ENCODE measurements at regions not wholly inside any gene's neighbourhood (a gene's known extent, or its start where the extent isn't known, plus 50 kb on each side); places are given as distances from the start of the nearest gene placed in this dataset.
A peak's percentile ranks its signal among the peaks of the same experiment; 100 is the strongest.
"Not testable (repeated sequence)": the region's sequence is repeated elsewhere in the genome, so short reads cannot be mapped to it uniquely, and the experiment has no call there.

DNA sequence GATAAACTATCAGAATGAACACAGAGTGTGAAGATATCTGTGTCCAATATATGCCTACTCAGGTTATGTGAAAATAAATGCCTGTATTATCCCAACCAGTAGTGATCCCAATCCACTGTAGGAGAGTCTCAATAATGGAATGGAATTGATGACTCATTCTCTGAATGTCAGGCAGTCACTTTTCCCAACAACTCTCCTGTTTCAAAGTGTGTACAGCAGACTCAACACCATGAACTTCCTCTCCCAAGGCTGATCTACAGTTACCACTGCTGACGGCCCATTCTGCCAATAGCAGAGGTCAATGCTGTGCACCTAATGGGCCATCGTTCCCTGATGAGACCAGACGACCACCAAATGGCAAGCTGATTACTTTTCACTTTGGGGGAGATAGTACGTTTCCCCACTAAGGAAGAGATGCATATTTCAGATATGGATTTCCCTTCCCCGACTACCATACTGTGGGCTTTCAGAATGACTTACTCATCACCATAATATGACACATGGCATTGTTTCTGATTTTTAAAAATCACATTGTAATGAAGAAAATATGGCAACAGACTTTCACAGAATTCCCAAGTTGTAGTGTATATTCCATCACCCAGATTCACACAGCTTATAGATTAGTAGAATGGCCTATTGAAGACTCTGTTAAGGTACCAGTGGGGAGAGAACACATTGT is 601.7 kb upstream of the VRK2 start:
- no peak for DNase-seq

DNA sequence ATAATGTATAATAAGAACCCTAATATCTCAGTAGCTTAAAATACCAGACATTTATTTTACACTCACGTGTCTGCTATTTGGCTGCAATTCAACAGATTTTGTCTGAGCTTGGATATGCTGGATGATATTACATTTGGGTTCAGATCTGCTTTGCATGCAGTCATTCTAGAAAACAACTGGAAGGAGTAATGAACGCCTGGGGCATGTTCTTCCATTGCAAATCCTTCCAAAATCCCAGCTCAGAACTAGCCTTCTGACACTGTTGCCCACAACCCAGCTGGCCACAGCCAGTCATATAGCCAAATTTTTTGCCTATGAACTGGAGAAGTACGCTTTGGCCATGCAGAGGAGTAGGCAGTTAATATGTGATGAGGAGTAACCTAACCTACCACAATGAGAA is 597.8 kb upstream of the VRK2 start:
- no peak for DNase-seq

DNA sequence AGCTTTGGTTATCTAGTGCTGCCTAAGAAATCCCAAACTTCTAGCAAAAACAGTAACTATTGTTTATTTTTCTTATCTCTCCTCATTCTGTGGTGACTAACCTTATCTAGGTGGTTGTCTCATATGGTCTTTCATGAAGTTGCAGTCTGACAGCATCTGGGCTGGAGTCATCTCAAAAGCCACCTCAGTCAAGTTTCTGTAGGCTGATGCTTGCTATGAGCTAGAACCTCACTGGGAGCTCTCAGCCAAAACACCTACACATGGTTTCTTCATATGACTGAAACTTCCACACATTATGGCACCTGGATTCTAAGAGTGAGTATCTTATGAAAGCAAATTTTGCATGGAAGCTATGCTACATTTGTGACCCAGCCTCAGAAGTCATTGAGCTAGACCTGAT is 596.4 kb upstream of the VRK2 start:
- DNase-seq: no peak

DNA sequence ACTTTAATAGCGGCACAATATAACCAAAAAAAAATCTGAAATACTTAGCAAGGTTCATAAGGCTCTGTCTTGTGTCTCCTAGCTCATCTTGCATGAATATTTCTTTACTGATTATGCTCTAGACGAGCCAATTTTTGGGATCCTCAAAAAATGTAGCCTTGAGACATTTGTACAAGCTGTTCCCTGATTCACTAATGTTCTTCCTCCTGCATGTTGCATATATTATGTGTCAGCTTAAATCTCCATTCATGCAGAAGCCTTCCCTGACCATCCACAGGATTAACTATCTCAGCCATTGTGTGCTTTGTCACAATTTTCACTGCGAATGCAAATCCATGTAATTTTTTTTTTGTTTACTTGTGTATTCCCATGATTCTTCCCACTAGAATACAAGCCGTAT is 594.0 kb upstream of the VRK2 start:
- DNase-seq: no peak

DNA sequence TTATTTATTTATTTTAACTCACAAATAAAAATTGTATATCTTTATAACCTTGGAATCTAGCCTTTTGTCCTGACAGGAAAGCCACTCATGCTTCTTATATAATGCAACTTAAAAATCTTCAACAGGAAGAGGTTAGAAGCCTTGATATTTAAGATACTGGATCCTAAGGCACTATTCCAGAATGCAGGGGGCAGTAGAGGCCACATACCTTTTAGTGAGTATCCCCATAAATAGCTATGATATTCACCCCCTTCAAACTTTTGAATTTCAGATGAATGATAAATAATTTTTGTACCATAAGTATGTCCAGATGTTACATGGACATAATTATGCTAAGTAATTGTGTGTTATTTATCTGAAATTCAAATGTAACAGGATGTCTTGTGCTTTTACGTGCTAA is 592.7 kb upstream of the VRK2 start:
- no peak for DNase-seq

DNA sequence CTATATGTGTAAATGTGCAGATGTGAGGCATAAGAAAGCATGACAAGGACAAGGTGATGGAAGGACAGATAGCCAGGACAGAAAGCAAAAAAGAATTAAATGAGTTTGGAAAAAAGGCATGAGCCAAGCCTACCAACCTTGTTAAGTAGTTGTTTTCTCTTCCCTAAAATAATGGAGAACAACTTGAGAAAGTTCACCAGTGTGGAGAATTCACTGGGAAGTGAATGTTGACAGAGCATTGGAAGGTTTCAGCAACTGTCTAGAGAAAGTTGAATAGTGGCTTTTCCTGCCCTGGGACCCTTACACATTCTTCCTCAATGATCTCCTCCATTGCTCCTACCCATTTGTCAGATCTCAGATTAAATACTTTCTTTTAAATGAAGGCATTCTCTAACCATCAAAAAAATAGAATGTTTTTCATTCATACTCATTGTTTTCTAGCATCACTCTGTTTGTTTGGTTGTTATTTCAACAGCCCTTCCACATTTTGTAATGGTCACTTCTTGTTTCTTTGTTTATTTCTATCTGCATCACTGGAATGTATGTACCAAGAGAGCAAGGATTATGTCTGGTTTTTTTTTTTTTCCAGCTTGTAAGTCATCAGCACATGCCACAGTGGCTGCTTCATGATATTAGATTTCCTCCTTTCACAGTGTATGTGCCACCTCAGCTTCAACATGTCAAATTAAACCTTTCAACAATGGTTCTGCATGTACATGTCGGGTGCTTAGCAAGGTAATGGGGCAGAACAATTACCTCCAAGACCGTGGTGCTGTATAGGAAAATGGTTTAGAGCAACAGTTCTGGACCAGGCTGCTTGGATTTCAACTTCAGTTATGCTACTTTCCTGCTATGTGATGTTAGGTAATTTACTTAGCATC is 586.0 kb upstream of the VRK2 start:
- DNase-seq: no peak

DNA sequence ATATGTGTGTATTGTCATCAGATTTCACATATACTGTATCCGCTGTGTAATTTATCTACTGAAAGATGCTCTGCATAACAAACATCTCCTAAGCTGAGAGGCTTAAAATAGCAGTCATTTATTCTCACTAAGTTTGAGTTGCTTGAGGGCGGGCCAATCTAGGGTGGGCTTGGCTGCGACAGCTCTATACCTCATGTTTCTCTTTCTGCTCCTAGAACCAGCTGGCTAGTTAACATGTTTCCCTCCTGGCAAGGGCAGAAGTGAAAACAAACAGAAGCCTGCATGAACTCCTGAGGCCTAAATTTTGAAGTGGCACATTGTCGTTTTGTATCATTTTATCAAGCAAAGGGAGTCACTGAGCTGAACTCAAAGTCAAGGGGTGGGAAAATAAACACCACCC is 585.0 kb upstream of the VRK2 start:
- no peak for DNase-seq

DNA sequence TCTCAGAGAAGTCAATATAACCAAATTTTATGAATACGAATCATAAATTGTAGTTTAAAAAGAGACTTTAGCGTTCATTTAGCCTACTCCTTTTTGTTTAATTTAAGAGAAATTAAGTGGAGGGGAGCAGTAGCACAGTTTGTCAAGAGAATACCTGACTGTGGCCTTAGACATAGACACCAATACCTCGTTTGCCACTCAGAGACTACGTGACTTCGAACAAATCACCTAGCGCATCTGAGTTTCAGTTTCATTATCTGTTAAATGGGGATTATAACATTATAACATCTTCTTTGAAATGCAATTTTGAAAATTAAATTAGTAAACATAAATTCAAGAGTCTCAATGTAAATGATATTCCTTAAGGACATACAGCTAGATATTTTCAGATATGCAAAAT is 581.5 kb upstream of the VRK2 start:
- no peak for DNase-seq

DNA sequence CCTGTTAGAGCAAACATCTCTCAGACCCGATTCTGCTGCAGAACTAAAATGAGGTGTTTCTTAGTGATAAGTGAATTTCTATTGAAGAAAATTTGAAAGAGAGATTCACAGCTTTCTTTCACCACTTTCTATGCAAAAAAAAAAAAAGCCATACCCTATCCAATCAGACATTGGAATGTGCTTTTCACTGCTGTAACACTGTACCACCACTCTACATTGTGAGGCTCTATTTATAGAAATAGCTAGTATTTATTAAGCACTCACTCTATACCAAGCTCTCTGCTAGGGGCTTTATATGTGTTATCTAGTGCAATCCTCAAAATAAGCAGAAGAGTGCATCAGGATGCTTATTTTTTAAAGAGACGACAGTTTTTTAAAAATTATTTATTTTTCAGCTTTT is 580.6 kb upstream of the VRK2 start:
- no peak for DNase-seq

DNA sequence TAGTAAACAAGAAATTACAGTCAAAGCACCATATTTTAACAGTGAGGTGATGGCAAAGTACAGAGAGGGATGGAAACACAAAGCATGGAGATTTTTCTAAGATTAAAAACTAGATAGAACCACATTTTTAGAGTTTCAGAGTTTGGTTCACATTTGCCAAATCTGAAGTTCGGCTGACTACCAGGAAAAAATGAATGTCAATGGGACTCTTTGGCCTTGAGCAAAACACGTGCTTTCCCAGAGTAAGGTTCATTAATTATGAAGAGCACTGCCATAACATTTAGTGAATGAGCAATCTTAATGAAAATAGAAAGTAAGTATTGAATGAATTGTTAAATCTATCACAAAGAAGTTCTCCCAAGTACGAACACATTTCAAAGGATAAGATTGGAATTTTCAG is 571.2 kb upstream of the VRK2 start:
- DNase-seq: no peak

DNA sequence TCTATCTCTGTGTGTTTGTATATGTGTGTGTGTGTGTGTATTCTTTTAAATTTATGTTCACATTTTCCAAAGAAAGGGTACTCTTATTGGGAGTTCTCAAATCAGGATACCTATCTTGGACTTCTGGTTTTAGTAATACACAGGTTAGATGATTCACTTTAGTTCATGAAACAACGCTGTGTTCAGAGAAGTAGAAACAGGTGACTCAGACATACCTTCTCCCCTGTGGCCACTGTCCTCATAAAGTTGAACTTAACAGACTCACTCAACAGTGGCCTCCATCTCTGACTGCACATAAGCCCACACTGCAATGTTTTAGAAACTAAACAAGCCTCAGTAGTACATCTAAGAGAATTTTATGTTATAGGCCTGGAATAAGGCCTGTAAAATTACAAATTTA is 566.6 kb upstream of the VRK2 start:
- DNase-seq: no peak

DNA sequence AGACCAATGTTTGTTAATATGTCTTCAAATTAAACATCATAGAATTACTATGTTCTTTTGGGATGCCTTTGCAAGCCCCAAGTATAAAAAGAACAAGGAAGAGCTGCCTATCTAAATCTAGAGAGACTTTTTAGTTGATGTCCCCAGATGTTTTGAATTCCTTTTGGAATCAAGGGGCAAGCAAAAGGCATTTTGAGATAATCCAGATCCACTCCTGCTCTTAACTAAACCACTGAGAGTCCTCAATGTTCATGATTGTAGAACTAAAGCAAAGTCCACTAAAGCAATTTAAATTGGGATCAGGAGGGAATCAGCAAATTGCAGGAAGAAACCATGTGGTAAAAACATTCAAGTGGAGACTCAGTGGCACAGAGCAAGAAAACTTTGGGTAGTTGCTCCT is 558.5 kb upstream of the VRK2 start:
- no peak for DNase-seq

DNA sequence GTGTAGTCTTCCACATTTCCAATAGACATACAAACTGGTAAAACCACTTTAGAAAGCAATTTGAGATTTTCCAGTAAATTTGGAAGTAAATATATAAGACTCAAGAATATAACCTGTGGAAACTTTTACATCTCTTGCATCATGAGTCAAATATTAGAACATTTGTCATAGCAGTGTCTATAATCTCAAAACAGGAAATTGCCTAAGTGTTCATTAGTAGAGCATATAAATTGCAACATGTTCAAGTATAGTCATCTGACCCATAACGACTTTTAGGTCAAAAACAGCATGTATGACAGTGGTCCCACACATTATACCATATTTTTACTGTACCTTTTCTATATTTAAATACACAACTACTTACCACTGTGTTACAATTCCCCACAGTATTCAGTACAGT is 555.9 kb upstream of the VRK2 start:
- DNase-seq: no peak

DNA sequence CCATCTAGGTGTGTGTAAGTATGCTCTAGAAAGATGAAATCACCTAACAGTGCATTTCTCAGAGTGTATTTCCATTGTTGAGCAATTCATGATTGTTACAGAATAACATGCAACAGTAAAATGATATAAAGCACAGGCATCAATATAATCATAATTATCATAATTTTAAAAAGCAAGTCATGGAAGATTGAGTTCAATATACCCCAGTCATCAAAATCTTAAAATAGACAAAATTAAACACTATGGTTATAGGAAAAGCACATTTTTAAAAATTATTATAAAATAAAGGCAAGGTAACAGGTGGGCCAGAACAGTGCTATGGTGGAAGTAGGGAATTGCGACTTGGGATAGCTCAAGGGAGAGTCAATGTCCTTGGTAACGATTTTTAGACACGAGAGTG is 555.4 kb upstream of the VRK2 start:
- no peak for DNase-seq

DNA sequence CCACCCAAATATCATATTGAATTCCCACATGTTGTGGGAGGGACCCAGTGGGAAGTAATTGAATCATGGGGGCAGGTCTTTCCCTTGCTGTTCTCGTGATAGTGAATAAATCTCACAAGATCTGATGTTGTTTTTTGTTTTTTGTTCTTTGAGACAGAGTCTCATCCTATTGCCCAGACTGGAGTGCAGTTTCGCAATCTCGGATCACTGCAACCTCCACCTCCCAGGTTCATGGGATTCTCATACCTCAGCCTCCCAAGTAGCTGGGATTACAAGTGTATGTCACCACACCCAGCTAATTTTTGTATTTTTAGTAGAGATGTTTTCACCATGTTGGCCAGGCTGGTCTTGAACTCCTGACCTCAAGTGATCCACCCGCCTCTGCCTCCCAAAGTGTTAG is 552.6 kb upstream of the VRK2 start:
- not testable (repeated sequence) for DNase-seq

DNA sequence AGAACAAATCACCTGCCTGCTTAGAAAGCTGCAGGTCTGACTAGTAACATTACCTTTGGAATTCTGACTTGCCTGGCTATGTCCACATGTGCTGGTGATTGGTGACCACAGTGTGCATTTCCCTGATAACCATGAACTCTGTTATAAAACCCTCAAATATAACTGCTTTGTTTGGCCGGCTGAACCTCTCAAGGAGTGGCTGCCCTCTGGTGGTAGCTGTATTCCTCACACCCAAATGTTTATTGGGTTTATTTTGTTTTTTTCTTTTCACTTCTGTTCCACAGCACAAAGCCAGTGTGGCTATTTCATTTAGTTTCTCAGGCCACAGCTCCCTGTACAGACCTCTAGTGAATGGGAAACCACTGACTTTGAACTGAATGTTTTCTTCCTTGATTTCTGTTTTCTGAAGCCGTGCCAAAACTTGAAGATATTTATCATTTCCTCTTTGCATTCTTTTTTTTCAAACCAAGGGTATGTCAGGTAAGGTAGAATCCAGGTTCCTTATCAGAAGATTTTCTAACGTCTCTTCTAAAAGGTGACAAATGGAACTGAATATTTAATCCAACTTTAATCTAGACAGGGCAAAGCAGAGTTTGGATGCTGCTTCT is 549.0 kb upstream of the VRK2 start:
- peak; percentile 7 to 60 for DNase-seq

DNA sequence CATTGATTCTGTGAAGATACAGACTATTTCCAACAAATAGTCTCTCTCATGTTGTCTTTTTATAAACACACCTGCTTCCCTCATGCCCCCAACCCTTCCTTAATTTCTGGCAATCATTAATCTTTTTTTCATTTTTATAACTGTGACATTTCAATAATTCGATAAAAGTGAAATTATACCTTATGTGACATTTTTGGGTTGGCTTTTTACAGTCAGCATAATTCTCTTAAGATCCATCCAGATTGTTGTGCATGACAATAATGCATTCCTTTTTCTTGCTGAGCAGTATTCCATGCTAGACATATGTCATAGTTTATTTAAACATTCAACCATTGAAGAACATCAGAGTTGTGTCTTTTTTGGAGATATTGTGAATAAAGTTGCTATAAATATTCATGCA is 541.8 kb upstream of the VRK2 start:
- no peak for DNase-seq

DNA sequence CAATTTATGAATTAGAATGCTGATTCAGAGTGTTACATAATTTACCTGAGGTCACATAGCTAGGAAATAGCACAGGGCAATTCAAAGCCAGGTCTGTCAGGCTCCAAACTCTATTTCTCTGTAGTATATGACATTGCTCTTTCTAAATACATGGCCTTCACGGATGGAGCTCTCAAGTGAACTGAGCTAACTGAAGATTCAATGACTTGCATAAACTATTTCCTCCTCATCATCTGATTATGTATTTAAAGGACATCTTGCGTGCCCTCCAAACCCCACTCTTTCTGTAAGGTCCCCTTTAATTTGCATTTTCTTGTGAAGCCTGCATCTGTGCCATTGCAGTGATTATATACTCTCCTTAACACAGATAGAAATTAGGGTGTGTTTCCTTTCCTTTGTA is 537.4 kb upstream of the VRK2 start:
- DNase-seq: no peak

DNA sequence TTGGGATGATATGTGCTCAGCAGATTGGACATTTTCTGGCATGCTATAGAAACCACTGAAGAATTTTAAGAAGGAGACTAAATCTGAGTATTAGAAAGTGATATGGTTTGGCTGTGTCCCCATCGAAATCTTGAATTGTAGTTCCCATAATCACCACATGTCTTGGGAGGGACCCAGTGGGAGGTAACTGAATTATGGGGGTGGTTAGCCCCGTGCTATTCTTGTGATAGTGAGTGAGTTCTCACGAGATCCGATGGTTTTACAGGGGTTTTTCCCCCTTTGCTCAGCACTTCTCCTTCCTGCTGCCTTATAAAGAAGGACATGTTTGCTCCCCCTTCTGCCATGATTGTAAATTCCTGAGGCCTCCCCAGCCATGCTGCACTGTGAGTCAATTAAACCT is 535.9 kb upstream of the VRK2 start:
- DNase-seq: no peak

DNA sequence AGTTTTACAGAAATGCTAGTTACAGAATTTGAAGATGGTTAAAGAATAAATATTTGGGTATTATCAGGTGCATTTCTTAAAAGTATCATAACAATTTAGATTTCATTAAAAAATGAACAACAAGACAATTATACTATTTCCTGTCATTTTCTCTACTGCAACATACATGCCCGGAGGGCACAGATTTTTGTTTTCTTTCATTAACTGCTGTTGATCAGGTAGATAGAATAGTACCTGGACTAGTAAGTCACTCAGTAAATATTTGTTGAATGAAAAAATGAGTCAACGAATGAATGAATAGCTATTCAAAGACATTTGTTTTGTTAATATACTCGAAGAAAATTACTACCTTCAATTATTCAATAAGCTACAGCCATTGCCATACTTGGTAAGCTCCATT is 531.2 kb upstream of the VRK2 start:
- no peak for DNase-seq

DNA sequence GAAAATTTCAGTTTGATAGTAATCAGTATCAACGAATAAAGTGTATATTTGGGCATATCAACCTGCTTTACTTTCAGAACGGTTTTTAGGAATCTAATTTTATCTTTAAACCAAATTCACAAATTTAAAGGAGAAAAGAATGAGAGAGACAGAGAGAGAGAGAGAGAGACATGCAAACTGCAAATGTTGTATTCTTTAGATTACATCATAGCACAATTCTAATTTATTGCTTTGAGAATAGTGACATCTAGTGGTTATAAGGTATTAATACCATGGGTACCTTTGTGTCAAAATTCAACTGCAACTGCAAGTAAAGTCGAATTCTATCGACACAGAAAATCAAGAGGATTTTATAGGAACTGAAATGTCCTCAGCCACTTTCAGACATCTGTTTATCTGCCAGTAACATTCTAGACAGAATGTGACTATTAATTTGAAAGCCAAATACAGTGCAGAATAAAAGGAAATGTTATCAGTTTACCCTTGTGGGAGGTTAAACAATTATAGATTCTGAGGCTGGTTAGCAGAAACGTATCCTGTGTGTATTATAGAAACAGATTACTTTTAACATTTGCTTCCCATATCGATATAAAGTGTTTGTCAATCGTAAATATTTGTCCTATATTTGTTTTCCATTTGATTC is 529.8 kb upstream of the VRK2 start:
- peak; percentile 25 to 53 for DNase-seq

DNA sequence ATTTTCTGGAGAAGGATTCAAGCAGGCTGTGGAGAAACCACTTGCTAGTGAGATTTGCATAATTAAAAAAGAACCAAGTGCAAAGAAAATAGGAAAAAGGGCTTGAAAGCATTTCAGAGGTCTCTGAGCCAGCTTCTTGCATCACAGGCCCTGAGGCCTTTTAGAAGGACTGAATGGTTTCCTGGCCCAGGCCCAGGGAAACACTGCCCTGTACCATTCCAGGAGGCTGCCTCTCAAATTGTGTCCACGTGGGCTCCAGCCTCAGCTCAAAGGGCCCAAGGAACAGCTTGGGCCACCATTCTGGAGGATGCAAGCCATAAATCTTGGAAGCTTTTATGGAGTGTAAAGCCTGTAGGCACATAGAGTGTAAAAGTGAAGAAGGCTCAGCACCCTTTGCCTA is 523.3 kb upstream of the VRK2 start:
- no peak for DNase-seq

DNA sequence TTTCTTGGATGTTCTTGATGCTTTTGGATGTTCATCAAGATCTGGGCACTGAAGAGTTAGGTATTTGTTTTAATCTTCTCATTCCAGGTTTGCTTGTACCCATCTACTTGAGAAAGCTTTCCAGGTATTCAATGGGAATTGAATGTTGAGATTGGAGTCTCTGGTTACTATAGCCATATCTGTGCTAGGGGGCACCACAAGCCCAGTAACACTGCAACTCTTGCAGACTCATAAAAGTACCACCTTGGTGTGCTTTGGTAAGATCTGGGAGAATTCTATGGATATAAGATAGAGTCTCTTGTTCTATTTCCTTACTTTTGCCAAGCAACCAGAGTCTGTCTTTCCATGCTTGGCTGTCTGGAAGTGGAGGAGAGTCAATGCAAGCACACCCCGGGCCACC is 518.9 kb upstream of the VRK2 start:
- no peak for DNase-seq

DNA sequence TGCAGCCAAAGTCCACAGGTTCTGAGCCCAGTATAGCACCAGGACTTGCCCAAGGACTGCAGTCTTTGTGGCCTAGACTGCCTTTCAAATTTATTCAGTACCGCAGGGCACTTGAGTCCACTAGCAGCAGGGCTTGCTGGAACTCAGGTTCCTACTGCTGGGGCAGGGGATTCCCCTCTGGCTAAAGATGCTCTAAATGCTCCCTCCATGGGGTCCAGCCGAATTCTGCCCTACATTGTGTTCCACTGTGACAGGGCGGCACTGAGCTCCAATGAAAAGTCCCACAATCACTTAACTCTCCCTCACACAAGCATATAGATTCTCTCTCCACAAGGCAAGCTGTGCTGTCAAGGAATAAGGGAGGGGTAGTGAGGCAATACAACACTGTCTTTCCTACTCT is 518.1 kb upstream of the VRK2 start:
- no peak for DNase-seq

Measured in SW 1271 (cell line).